ENCODE measurements at regions not wholly inside any gene's neighbourhood (a gene's known extent, or its start where the extent isn't known, plus 50 kb on each side); places are given as distances from the start of the nearest gene placed in this dataset.

GRCh38 chr1:218847089-218847768 lies 326.4 kb upstream of the LYPLAL1 start:
- no peak for FAIRE-seq

More at GRCh38 chr1:218847089-218847768, 326.4 kb upstream of the LYPLAL1 start:
- H3K27me3 ChIP-seq (ENCODE audit: control insufficient read depth in 2 of 2, insufficient read depth in 2 of 2, low read length in 2 of 2) = no peaks in the 10 kb centered on the region
- intact Hi-C loops (cut with micrococcal nuclease) (no loop called here), in situ Hi-C loops (cut with MboI) (no loop called here)
- H3K4me3 ChIP-seq = no peak overlapping the region
- POLR2A ChIA-PET = no interaction called here
- H3K79me2 ChIP-seq (ENCODE audit: control insufficient read depth, insufficient read depth, low read length) = no peaks in the 10 kb centered on the region
- H3K4me1 ChIP-seq (replicated peaks in 1 of 2; ENCODE audit: control insufficient read depth in 2 of 2, insufficient read depth in 2 of 2, low read length in 2 of 2) = no peaks in the 10 kb centered on the region
- H3K36me3 ChIP-seq (ENCODE audit: control insufficient read depth, insufficient read depth, low read length) = no peaks in the 10 kb centered on the region
- H3K27ac ChIP-seq (ENCODE audit: extremely low read depth, low read depth, low read length) = no peak overlapping the region
- no peak for ATAC-seq
- no peaks in the 10 kb centered on the region; the same call in 1 of the 2 replicates for H3K9me3 ChIP-seq (replicated peaks; ENCODE audit: control insufficient read depth, insufficient read depth, low read depth, low read length)
- no peak overlapping the region for H2AFZ ChIP-seq (ENCODE audit: low read depth, low read length)
- WGBS (ENCODE audit: insufficient coverage, low coverage, missing lambda C conversion rate) = 4% methylated on average over 3 of the region's 3 CpGs
- no peak for DNase-seq (ENCODE audit: extremely low read depth in 1 of 4, low spot score in 3 of 4)
- H3K9me1 ChIP-seq (ENCODE audit: control insufficient read depth, insufficient read depth, low read length) = no peaks in the 10 kb centered on the region
- BruUV-seq (replicated peaks) = no TSS peak
- H4K20me1 ChIP-seq (replicated peaks; ENCODE audit: control insufficient read depth, insufficient read depth, low read length) = no peaks in the 10 kb centered on the region
- H3K9ac ChIP-seq (ENCODE audit: insufficient read depth in 1 of 2, low read depth in 2 of 2, low read length in 2 of 2) = no peak overlapping the region
- CTCF ChIA-PET (ENCODE audit: low intra/inter-chr PET ratio) = no interaction called here
- no peak overlapping the region for H3K4me2 ChIP-seq (ENCODE audit: insufficient read depth, low read length)
- TF ChIP-seq CC2D1A (IDR thresholded peaks at IDR 0.05) (no peak), ZNF184 (CRISPR knock-in tag; IDR thresholded peaks at IDR 0.05) (no peak), GMEB1 (CRISPR knock-in tag; IDR thresholded peaks at IDR 0.05) (no peak), ZNF644 (tag; IDR thresholded peaks at IDR 0.05; ENCODE audit: low read depth) (no peak)
